Right atrium auricular region (tissue), 2 donors: ENCODE measurements at regions not wholly inside any gene's neighbourhood (a gene's known extent, or its start where the extent isn't known, plus 50 kb on each side); places are given as distances from the start of the nearest gene placed in this dataset.

Source experiments
- DNase-seq: peaks from one replicate; pipeline ENCODE4 v3.0.0-alpha.2; 2019; ENCODE audit warnings: low spot score
- H3K27ac ChIP-seq, 2 donors: fragments of 200-600 bp; sonication (generic); 1 replicate in 1 of 2; 2 replicates in 1 of 2; pipeline ENCODE4 v1.5.1; 2016 to 2019
- H3K27me3 ChIP-seq, 2 donors: fragments of 200-600 bp; sonication (generic); one replicate each; pipeline versions ENCODE4 v1.5.1 to v1.6.0; 2017 to 2019
- H3K36me3 ChIP-seq: fragments of 200-600 bp; sonication (generic); one replicate; pipeline ENCODE4 v1.5.1; 2016
- H3K4me1 ChIP-seq, 2 donors: fragments of 200-600 bp; sonication (generic); one replicate each; pipeline versions ENCODE4 v1.5.1 to v1.6.0; 2017 to 2019
- H3K4me3 ChIP-seq, 2 donors: fragments of 200-600 bp; sonication (generic); 1 replicate in 1 of 2; 2 replicates in 1 of 2; pipeline ENCODE4 v1.5.1; 2017 to 2019; ENCODE audit warnings: mild to moderate bottlenecking in 1 of 2, moderate library complexity in 1 of 2
- H3K9me3 ChIP-seq, 2 donors: fragments of 200-600 bp; sonication (generic); one replicate each; pipeline ENCODE4 v1.5.1; 2019
- TF ChIP-seq, protein P1 (sequence below), 2 donors: fragments of 200-600 bp; sonication (generic); IDR thresholded peaks; one replicate each; pipeline ENCODE4 v1.5.1; 2019; ENCODE audit warnings: antibody characterized with exemption in 2 of 2

DNA sequence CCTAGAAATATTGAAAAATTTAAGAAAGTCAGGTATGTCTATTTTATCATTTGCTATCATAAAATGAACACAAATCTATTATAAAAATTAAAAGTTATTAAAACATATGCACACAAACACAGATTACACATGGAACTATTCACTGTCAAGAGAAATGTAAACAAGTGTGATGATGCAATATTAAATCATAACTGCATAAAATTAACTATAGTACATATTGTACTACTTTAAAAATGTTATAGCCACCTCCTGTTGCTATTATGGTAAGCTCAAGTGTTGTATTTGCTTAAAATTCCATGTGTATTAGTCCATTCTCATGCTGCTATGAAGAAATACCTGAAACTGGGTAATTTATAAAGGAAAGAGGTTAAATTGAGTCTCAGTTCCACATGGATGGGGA, 54.7 kb upstream of the CMC1 start:
- no peak for DNase-seq
- H3K9me3 ChIP-seq, result no peaks in the 10 kb centered on the region
- no peak overlapping the region for H3K4me3 ChIP-seq
- no peaks in the 10 kb centered on the region for H3K4me1 ChIP-seq
- H3K36me3 ChIP-seq, result no peaks in the 10 kb centered on the region
- TF ChIP-seq, protein P1, sequence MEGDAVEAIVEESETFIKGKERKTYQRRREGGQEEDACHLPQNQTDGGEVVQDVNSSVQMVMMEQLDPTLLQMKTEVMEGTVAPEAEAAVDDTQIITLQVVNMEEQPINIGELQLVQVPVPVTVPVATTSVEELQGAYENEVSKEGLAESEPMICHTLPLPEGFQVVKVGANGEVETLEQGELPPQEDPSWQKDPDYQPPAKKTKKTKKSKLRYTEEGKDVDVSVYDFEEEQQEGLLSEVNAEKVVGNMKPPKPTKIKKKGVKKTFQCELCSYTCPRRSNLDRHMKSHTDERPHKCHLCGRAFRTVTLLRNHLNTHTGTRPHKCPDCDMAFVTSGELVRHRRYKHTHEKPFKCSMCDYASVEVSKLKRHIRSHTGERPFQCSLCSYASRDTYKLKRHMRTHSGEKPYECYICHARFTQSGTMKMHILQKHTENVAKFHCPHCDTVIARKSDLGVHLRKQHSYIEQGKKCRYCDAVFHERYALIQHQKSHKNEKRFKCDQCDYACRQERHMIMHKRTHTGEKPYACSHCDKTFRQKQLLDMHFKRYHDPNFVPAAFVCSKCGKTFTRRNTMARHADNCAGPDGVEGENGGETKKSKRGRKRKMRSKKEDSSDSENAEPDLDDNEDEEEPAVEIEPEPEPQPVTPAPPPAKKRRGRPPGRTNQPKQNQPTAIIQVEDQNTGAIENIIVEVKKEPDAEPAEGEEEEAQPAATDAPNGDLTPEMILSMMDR (IDR thresholded peaks at IDR 0.05), result no peak
- no peak overlapping the region for H3K27ac ChIP-seq
- no peaks in the 10 kb centered on the region for H3K27me3 ChIP-seq

DNA sequence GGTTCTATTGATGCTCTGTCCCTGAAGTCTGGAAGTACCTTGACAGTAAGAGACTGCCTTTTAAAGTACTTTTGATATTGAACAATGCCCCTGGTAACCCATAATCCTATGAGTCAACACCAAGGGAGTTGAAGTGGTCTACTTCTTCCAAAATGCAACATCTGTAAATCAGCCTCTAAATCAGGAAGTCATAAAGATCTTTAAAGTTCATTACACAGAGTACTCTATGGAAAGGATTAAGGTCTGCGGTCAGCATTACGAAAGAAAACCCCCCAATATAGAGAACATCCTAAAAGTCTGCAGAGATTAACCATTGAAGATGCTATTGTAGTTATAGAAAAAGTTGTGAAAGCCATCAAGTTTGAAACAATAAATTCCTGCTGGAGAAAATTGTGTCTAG, 52.7 kb upstream of the CMC1 start:
- Histone ChIP-seq H3K27ac (no peak overlapping the region), H3K4me1 (no peaks in the 10 kb centered on the region), H3K4me3 (no peak overlapping the region), H3K27me3 (no peaks in the 10 kb centered on the region), H3K9me3 (no peaks in the 10 kb centered on the region), H3K36me3 (no peaks in the 10 kb centered on the region)
- no peak for DNase-seq
- TF ChIP-seq, protein P1 (IDR thresholded peaks at IDR 0.05), result no peak

DNA sequence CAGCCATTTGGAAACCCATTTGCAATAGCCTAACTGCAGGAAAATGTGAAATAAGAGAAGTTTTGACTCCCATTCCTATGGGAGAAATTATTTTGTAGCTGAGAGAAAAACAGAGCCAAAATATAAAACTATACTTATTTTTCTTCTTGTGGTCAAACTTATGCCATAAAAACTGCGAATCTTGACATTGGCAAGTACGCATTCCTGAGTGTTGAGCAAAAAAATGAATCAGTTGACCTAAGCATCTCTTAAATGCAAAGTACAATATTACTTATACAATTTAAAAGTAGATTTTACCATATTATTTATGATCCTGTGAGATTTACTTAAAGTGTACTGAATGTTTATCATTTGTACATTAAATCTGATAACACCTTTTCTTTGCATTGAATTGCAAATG, 50.1 kb upstream of the CMC1 start:
- Histone ChIP-seq H3K27ac (no peak overlapping the region), H3K4me3 (no peak overlapping the region), H3K36me3 (no peaks in the 10 kb centered on the region), H3K9me3 (no peaks in the 10 kb centered on the region), H3K4me1 (no peaks in the 10 kb centered on the region), H3K27me3 (no peaks in the 10 kb centered on the region)
- TF ChIP-seq, protein P1 (IDR thresholded peaks at IDR 0.05), result no peak
- no peak for DNase-seq
